Small intestine (tissue), 7 donors: ENCODE measurements at regions not wholly inside any gene's neighbourhood (a gene's known extent, or its start where the extent isn't known, plus 50 kb on each side); places are given as distances from the start of the nearest gene placed in this dataset.
"Not testable (repeated sequence)": the region's sequence is repeated elsewhere in the genome, so short reads cannot be mapped to it uniquely, and the experiment has no call there.

ENCODE experiments used
- DNase-seq, 2 donors: peaks; one replicate each; pipeline versions ENCODE4 v3.0.0 to v3.0.0-alpha.2; 2013
- FAIRE-seq: peaks from 2 replicates; lab custom pipeline; 2012; peaks lifted over from hg19 to GRCh38; lab: Jason Lieb, UNC
- H3K27ac ChIP-seq, 3 donors: one replicate each; pipeline ENCODE4 v1.5.1; 2013; ENCODE audit warnings: low read length in 2 of 3, mild to moderate bottlenecking in 2 of 3, control low read depth in 1 of 3, inconsistent platforms in 1 of 3, low read depth in 1 of 3, moderate library complexity in 1 of 3
- H3K27me3 ChIP-seq, 3 donors: one replicate each; pipeline ENCODE4 v1.6.1; 2013; ENCODE audit warnings: low read length in 3 of 3, inconsistent platforms in 1 of 3; ENCODE audit not compliant: control insufficient read depth in 3 of 3, insufficient read depth in 3 of 3
- H3K36me3 ChIP-seq, 3 donors: one replicate each; pipeline ENCODE4 v1.6.1; 2013; ENCODE audit warnings: low read length in 3 of 3, inconsistent platforms in 1 of 3, low read depth in 1 of 3, mild to moderate bottlenecking in 1 of 3, moderate library complexity in 1 of 3; ENCODE audit not compliant: control insufficient read depth in 3 of 3, insufficient read depth in 2 of 3
- H3K4me1 ChIP-seq, 3 donors: one replicate each; pipeline ENCODE4 v1.6.1; 2013; ENCODE audit warnings: low read length in 2 of 3, inconsistent platforms in 1 of 3, low read depth in 1 of 3, mild to moderate bottlenecking in 1 of 3, moderate library complexity in 1 of 3; ENCODE audit not compliant: control insufficient read depth in 3 of 3, insufficient read depth in 2 of 3
- H3K4me3 ChIP-seq, 3 donors: one replicate each; pipeline ENCODE4 v1.5.1; 2013; ENCODE audit warnings: low read length in 3 of 3, control low read depth in 1 of 3, inconsistent platforms in 1 of 3, low read depth in 1 of 3, mild to moderate bottlenecking in 1 of 3, moderate library complexity in 1 of 3
- H3K9me3 ChIP-seq, 2 donors: one replicate each; pipeline ENCODE4 v1.6.1; 2013; ENCODE audit warnings: low read depth in 1 of 2, low read length in 1 of 2; ENCODE audit not compliant: control insufficient read depth in 2 of 2, insufficient read depth in 1 of 2
- WGBS, 3 donors: extraction: QIAGEN DNeasy Blood & Tissue Kit; methylation state at CpG; one replicate each; pipeline ENCODE4 v1.1.7; 2013; 5-methylcytosine and 5-hydroxymethylcytosine counted together
- donor health status: healthy with polysubstance abuse.
- donor health status: control.
- donor health status: control.
- donor health status: Bipolar disorder and iron deficiency.
- donor health status: healthy.

GRCh38 chr13:59038824-59039223 is 1124.9 kb downstream of the DIAPH3 start:
- H3K4me3 ChIP-seq: no peak overlapping the region
- H3K4me1 ChIP-seq: no peaks in the 10 kb centered on the region
- 30 to 67% (median 53%) methylated on average over 1 of the region's 1 CpG for WGBS, 3 donors
- no peaks in the 10 kb centered on the region for H3K27me3 ChIP-seq
- no peaks in the 10 kb centered on the region for H3K36me3 ChIP-seq
- DNase-seq (no peak), FAIRE-seq (no peak)
- no peak overlapping the region for H3K27ac ChIP-seq
- no peaks in the 10 kb centered on the region for H3K9me3 ChIP-seq

GRCh38 chr13:59043016-59043415 is 1120.7 kb downstream of the DIAPH3 start:
- Histone ChIP-seq H3K27me3 (no peaks in the 10 kb centered on the region), H3K9me3 (no peaks in the 10 kb centered on the region), H3K4me1 (no peaks in the 10 kb centered on the region), H3K36me3 (no peaks in the 10 kb centered on the region), H3K4me3 (no peak overlapping the region), H3K27ac (no peak overlapping the region)
- DNase-seq (no peak), FAIRE-seq (no peak)
- WGBS, 3 donors: 46 to 82% (median 66%) methylated on average over 2 of the region's 2 CpGs

- Histone ChIP-seq H3K4me3 (no peak overlapping the region), H3K27ac (no peak overlapping the region), H3K4me1 (no peaks in the 10 kb centered on the region), H3K36me3 (no peaks in the 10 kb centered on the region), H3K9me3 (no peaks in the 10 kb centered on the region), H3K27me3 (no peaks in the 10 kb centered on the region)
- WGBS, 3 donors: 44 to 71% (median 51%) methylated on average over 2 of the region's 2 CpGs
- FAIRE-seq (no peak), DNase-seq (no peak)
Observed at GRCh38 chr13:59047546-59047945, 1116.2 kb downstream of the DIAPH3 start.

- DNase-seq (no peak), FAIRE-seq (no peak)
- no peaks in the 10 kb centered on the region for H3K9me3 ChIP-seq
Observed at GRCh38 chr13:59061621-59062020, 1102.1 kb downstream of the DIAPH3 start.

DNA sequence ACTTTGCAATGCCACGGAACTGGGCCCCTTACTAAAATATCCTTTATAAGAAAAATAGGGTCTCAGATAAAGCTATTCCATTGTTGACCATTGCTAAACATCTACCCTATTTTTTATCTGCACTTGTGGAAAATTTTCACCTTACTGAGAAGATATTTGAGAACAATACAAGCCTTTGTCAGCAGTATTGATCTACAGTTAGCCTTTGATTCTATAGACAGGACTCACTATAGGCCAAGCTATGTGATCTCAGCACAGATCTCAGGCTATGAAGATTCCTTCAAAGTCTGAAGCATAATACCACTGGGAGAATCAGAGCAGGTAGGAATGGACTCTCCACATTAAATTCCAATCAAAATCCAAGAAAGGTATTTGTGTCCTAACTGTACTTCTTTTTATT is 1099.7 kb downstream of the DIAPH3 start:
- H3K4me3 ChIP-seq: no peak overlapping the region
- no peaks in the 10 kb centered on the region for H3K36me3 ChIP-seq
- FAIRE-seq: no peak
- no peak for DNase-seq
- H3K27ac ChIP-seq: no peak overlapping the region
- WGBS, 3 donors: 42 to 77% (median 71%) methylated on average over 1 of the region's 1 CpG
- H3K4me1 ChIP-seq: no peaks in the 10 kb centered on the region
- H3K27me3 ChIP-seq: no peaks in the 10 kb centered on the region
- H3K9me3 ChIP-seq: no peaks in the 10 kb centered on the region

More at GRCh38 chr13:59061621-59062020, 1102.1 kb downstream of the DIAPH3 start:
- no peak overlapping the region for H3K4me3 ChIP-seq
- no peaks in the 10 kb centered on the region for H3K27me3 ChIP-seq
- WGBS, 3 donors: 71 to 86% (median 85%) methylated on average over 1 of the region's 1 CpG
- no peak overlapping the region for H3K27ac ChIP-seq
- no peaks in the 10 kb centered on the region for H3K36me3 ChIP-seq
- no peaks in the 10 kb centered on the region for H3K4me1 ChIP-seq

DNA sequence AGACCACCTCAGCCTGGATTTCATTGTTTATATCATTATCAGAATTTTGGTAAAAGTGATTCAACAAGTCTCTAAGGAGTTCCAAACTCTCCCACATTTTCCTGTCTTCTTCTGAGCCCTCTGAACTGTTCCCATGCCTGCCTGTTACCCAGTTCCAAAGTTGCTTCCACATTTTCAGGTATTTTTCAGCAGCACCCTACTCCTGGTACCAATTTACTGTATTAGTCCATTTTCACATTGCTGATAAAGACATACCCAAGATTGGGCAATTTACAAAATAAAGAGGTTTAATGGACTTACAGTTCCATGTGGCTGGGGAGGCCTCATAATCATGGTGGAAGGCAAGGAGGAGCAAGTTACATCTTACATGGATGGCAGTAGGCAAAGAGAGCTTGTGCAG is 1087.3 kb downstream of the DIAPH3 start:
- H3K4me1 ChIP-seq, FAIRE-seq, H3K27me3 ChIP-seq, H3K36me3 ChIP-seq, H3K4me3 ChIP-seq, DNase-seq, H3K27ac ChIP-seq: not testable (repeated sequence)
- H3K9me3 ChIP-seq: peaks cover 0 to 14% of the 10 kb centered on the region in 2 donors

DNA sequence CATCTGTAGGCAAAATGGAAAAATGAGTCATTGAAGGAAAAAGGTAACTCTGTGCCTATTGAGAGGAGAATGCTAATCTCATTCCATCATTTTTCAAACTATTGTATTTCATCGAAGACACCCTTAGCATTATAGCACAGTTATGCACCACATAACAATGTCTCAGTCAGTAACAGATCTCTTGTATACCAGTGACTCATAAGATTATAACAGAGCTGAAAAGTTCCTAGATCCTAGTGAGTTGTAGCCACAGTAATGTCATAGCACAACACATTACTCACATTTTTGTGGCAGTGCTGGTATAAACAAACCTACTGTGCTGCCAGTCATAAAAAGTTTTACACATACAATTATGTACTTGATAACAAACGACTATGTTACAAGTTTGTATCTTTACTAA is 1077.6 kb downstream of the DIAPH3 start:
- FAIRE-seq (no peak), DNase-seq (no peak)
- H3K4me1 ChIP-seq: no peaks in the 10 kb centered on the region
- no peak overlapping the region for H3K27ac ChIP-seq
- WGBS, 3 donors: 51 to 69% (median 56%) methylated on average over 2 of the region's 2 CpGs
- no peaks in the 10 kb centered on the region for H3K27me3 ChIP-seq
- H3K9me3 ChIP-seq: no peaks in the 10 kb centered on the region
- no peak overlapping the region for H3K4me3 ChIP-seq
- H3K36me3 ChIP-seq: no peaks in the 10 kb centered on the region

DNA sequence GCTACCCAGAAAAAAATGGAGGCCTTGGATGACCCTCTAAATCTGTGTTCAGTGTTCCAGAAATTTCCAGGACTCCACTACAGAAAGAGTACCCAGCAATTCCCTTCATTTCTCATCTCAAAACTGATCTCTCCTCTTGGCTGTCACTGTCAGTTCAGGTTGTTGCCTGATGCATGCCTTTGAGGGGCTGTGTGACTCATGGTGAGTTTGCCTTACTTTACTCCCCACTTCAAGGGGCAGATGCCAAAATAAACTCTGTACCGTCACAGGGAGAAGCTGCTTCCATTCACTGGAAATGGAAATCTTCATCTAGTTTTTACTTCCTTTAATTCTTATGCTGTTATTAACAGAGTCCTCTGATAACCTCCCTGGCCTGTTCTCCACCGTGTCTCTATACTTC is 1075.0 kb downstream of the DIAPH3 start:
- no peak for FAIRE-seq
- Histone ChIP-seq H3K27me3 (no peaks in the 10 kb centered on the region), H3K4me3 (no peak overlapping the region), H3K9me3 (no peaks in the 10 kb centered on the region), H3K27ac (no peak overlapping the region), H3K36me3 (no peaks in the 10 kb centered on the region), H3K4me1 (no peaks in the 10 kb centered on the region)
- 43 to 57% (median 45%) methylated on average over 2 of the region's 2 CpGs for WGBS, 3 donors
- no peak for DNase-seq

DNA sequence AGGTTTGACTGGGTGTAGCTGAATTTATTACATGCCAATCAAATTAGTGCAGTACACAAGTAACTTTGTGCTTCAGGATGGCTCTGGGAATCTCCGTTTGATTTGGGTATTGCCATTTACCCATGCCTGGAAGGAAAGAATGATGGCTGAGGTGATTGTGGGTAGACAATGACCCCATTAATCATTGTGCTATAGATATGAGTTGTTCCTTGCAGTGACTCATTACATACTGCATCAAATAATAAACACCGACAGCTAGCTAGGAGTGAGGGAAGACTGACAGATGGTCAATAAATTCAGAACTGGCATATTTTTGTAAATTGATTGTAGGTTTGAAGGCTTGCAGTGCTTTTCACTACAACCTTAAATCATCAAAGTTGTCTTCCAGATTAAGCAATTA is 1069.5 kb downstream of the DIAPH3 start:
- H3K9me3 ChIP-seq: no peaks in the 10 kb centered on the region
- no peaks in the 10 kb centered on the region for H3K4me1 ChIP-seq
- H3K4me3 ChIP-seq: no peak overlapping the region
- H3K27me3 ChIP-seq: no peaks in the 10 kb centered on the region
- no peak for DNase-seq
- H3K27ac ChIP-seq: no peak overlapping the region
- FAIRE-seq: no peak
- 18 to 56% (median 23%) methylated on average over 2 of the region's 2 CpGs for WGBS, 3 donors
- H3K36me3 ChIP-seq: no peaks in the 10 kb centered on the region
